MM.1S (cell line): ENCODE measurements at regions not wholly inside any gene's neighbourhood (a gene's known extent, or its start where the extent isn't known, plus 50 kb on each side); places are given as distances from the start of the nearest gene placed in this dataset.

Experiments used
- DNase-seq: peaks from one replicate; pipeline ENCODE4 v3.0.0-alpha.2; 2015
- H2AFZ ChIP-seq: fragments of 300-600 bp; sonication (generic); 2 replicates; pipeline ENCODE4 v1.6.0; 2016; ENCODE audit warnings: antibody characterized with exemption, low read length
- H3F3A ChIP-seq: fragments of 300-600 bp; sonication (generic); 2 replicates; pipeline ENCODE4 v1.6.1; 2016; ENCODE audit warnings: mild to moderate bottlenecking, antibody characterized with exemption, low read length, moderate library complexity, mixed read lengths; ENCODE audit not compliant: insufficient read depth
- H3K27ac ChIP-seq: fragments of 300-600 bp; sonication (generic); 2 replicates; pipeline ENCODE4 v1.5.1; 2016; ENCODE audit warnings: mild to moderate bottlenecking, low read length
- H3K27me3 ChIP-seq: fragments of 300-600 bp; sonication (generic); replicated peaks from 2 replicates; pipeline ENCODE4 v1.6.0; 2016; ENCODE audit warnings: low read length; ENCODE audit not compliant: insufficient read depth
- H3K36me3 ChIP-seq: fragments of 300-600 bp; sonication (generic); replicated peaks from 2 replicates; pipeline ENCODE4 v1.6.1; 2016; ENCODE audit warnings: mild to moderate bottlenecking, low read length, mixed read lengths; ENCODE audit not compliant: insufficient read depth
- H3K4me1 ChIP-seq: fragments of 300-600 bp; sonication (generic); 2 replicates; pipeline ENCODE4 v1.6.1; 2016; ENCODE audit warnings: low read length, mixed read lengths
- H3K4me2 ChIP-seq: fragments of 300-600 bp; sonication (generic); 2 replicates; pipeline ENCODE4 v1.6.0; 2016; ENCODE audit warnings: low read depth, low read length
- H3K4me3 ChIP-seq: fragments of 300-600 bp; sonication (generic); 2 replicates; pipeline ENCODE4 v1.5.1; 2016; ENCODE audit warnings: low read length, mixed read lengths
- H3K79me2 ChIP-seq: fragments of 300-600 bp; sonication (generic); 2 replicates; pipeline ENCODE4 v1.6.1; 2016; ENCODE audit warnings: mixed run types, low read length, mixed read lengths
- H3K9ac ChIP-seq: fragments of 300-600 bp; sonication (generic); 2 replicates; pipeline ENCODE4 v1.6.1; 2016; ENCODE audit warnings: low read length, mixed read lengths
- H3K9me2 ChIP-seq: fragments of 300-600 bp; sonication (generic); replicated peaks from 2 replicates; pipeline ENCODE4 v1.6.1; 2016; ENCODE audit warnings: mild to moderate bottlenecking, low read length, mixed read lengths; ENCODE audit not compliant: insufficient read depth
- H3K9me3 ChIP-seq: fragments of 300-600 bp; sonication (generic); replicated peaks from 2 replicates; pipeline ENCODE4 v1.6.1; 2016; ENCODE audit warnings: mild to moderate bottlenecking, low read length, mixed read lengths; ENCODE audit not compliant: insufficient read depth
- H4K20me1 ChIP-seq: fragments of 300-600 bp; sonication (generic); 2 replicates; pipeline ENCODE4 v1.6.1; 2016; ENCODE audit warnings: mild to moderate bottlenecking, low read length, moderate library complexity, mixed read lengths; ENCODE audit not compliant: insufficient read depth
- EZH2 ChIP-seq: fragments of 300-600 bp; sonication (generic); optimal IDR thresholded peaks from 2 replicates; pipeline ENCODE3; 2017; ENCODE audit warnings: low read depth, mild to moderate bottlenecking, antibody characterized with exemption, low read length, mixed read lengths
- EZH2phosphoT487 ChIP-seq: fragments of 300-600 bp; sonication (generic); IDR thresholded peaks from 2 replicates; pipeline ENCODE4 v1.6.1; 2018; ENCODE audit warnings: antibody characterized with exemption, low read length
- TF ChIP-seq, protein P1 (sequence below): fragments of 300-600 bp; sonication (generic); IDR thresholded peaks from 2 replicates; pipeline ENCODE4 v1.5.1; 2016; ENCODE audit warnings: antibody characterized with exemption, low read length, mixed read lengths

- no peaks in the 10 kb centered on the region for H3K9me2 ChIP-seq
- H3K36me3 ChIP-seq = no peaks in the 10 kb centered on the region
- no peaks in the 10 kb centered on the region for H3K79me2 ChIP-seq
- H3K4me3 ChIP-seq = no peak overlapping the region
- no peaks in the 10 kb centered on the region for H3F3A ChIP-seq
- H3K4me2 ChIP-seq = peak overlapping the region; percentile 11; the same call in 1 of the 2 replicates
- no peak overlapping the region for H2AFZ ChIP-seq
- H3K27me3 ChIP-seq = no peaks in the 10 kb centered on the region
- no peaks in the 10 kb centered on the region for H3K9me3 ChIP-seq
- no peaks in the 10 kb centered on the region for H4K20me1 ChIP-seq
- DNase-seq = no peak
- TF ChIP-seq EZH2phosphoT487 (no peak), EZH2 (no peak)
- TF ChIP-seq, protein P1, sequence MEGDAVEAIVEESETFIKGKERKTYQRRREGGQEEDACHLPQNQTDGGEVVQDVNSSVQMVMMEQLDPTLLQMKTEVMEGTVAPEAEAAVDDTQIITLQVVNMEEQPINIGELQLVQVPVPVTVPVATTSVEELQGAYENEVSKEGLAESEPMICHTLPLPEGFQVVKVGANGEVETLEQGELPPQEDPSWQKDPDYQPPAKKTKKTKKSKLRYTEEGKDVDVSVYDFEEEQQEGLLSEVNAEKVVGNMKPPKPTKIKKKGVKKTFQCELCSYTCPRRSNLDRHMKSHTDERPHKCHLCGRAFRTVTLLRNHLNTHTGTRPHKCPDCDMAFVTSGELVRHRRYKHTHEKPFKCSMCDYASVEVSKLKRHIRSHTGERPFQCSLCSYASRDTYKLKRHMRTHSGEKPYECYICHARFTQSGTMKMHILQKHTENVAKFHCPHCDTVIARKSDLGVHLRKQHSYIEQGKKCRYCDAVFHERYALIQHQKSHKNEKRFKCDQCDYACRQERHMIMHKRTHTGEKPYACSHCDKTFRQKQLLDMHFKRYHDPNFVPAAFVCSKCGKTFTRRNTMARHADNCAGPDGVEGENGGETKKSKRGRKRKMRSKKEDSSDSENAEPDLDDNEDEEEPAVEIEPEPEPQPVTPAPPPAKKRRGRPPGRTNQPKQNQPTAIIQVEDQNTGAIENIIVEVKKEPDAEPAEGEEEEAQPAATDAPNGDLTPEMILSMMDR = no peak
- H3K4me1 ChIP-seq = no peaks in the 10 kb centered on the region
- H3K27ac ChIP-seq = no peak overlapping the region
- H3K9ac ChIP-seq = no peak overlapping the region
Observed at GRCh38 chr16:6888531-6888930, 444.1 kb upstream of the RBFOX1 start.

DNA sequence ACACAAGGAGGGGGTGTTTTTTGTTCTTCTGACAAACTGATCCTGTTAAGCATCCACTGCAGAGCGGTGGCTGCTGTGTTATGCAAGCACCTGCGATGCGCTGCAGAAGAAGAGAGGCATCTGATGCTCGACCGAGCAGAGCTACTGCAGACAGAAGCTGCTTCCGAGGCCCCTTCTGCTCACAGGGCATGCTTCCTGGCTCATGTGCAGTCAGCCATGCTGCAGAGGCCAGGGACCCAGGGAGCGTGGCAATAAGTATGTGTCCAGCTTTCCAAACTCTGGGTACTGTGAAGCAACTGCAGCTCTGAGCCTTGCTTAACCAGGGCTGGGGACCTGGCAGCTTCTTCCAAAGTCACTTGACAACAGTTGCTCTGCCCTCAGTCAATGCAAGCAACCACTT is 448.6 kb upstream of the RBFOX1 start:
- Histone ChIP-seq H3K4me2 (no peak overlapping the region), H3K9ac (no peak overlapping the region)

DNA sequence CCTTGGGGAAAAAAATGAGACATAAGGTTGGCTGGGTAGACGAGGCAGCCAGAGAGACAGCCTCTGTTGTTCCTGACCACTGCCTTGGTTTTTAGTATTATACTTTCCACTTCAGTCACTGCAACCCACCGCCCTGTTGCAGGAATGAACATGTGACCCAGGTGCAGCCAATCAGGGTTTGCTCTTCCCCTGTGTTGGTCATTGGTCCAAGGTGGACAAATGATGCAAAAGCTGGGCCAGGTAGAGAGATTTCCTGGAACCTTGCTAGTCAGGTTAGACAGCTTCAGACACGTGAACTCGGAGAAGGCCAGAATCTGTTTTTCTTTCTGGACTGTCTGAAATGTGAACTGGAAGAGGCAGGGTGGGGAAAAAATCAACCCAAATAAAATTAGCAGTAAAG is 452.4 kb upstream of the RBFOX1 start:
- H3K36me3 ChIP-seq = no peaks in the 10 kb centered on the region
- H3K79me2 ChIP-seq = no peaks in the 10 kb centered on the region
- H3F3A ChIP-seq = no peaks in the 10 kb centered on the region
- H3K27ac ChIP-seq = no peak overlapping the region
- no peak for DNase-seq
- no peak overlapping the region for H2AFZ ChIP-seq
- H4K20me1 ChIP-seq = no peaks in the 10 kb centered on the region
- no peaks in the 10 kb centered on the region; the same call in 1 of the 2 replicates for H3K9me3 ChIP-seq
- no peak overlapping the region for H3K9ac ChIP-seq
- no peak overlapping the region for H3K4me2 ChIP-seq
- no peaks in the 10 kb centered on the region for H3K27me3 ChIP-seq
- no peaks in the 10 kb centered on the region for H3K4me1 ChIP-seq
- H3K4me3 ChIP-seq = no peak overlapping the region
- TF ChIP-seq, protein P1 = no peak
- TF ChIP-seq EZH2phosphoT487 (no peak), EZH2 (no peak)
- H3K9me2 ChIP-seq = no peaks in the 10 kb centered on the region

More for the DNA sequence above, 448.6 kb upstream of the RBFOX1 start:
- Histone ChIP-seq H3K4me3 (no peak overlapping the region), H3F3A (no peaks in the 10 kb centered on the region), H3K27me3 (no peaks in the 10 kb centered on the region), H3K27ac (no peak overlapping the region), H3K9me2 (no peaks in the 10 kb centered on the region), H4K20me1 (no peaks in the 10 kb centered on the region), H3K4me1 (no peaks in the 10 kb centered on the region), H2AFZ (no peak overlapping the region), H3K79me2 (no peaks in the 10 kb centered on the region), H3K36me3 (no peaks in the 10 kb centered on the region), H3K9me3 (no peaks in the 10 kb centered on the region)
- no peak for DNase-seq
- TF ChIP-seq, protein P1 = no peak
- no peak for TF ChIP-seq EZH2phosphoT487
- TF ChIP-seq EZH2 = no peak

DNA sequence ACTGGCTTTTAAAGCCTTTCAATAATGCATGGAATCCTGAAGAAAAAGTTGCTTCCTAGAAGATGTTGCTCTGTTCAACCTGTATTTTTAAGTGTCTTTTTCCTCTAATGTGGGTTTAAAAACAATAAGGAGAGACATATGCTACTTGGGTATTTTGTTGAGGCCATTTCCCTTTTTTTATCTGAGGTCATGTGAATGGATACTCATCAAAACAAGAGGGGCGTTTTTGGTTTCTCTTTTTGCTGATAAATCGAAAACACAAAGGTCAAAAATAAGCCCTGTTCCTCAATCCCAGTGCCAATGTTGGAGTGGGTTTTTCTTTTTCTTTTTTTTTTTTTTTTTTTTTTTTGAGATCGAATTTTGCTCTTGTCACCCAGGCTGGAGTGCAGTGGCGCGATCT is 468.0 kb upstream of the RBFOX1 start:
- Histone ChIP-seq H3F3A (no peaks in the 10 kb centered on the region), H3K27me3 (no peaks in the 10 kb centered on the region), H4K20me1 (no peaks in the 10 kb centered on the region), H3K4me3 (no peak overlapping the region), H3K79me2 (no peaks in the 10 kb centered on the region), H3K4me2 (no peak overlapping the region), H3K36me3 (no peaks in the 10 kb centered on the region), H3K4me1 (no peaks in the 10 kb centered on the region), H3K9me2 (no peaks in the 10 kb centered on the region), H3K9me3 (no peaks in the 10 kb centered on the region), H2AFZ (no peak overlapping the region), H3K27ac (no peak overlapping the region), H3K9ac (no peak overlapping the region)
- no peak for DNase-seq
- TF ChIP-seq EZH2 (no peak), EZH2phosphoT487 (no peak)
